Activated CD8-positive, alpha-beta memory T cell treated with anti-CD3 and anti-CD28 coated beads, Interleukin-2, amount 50 U/mL, for 24 hours (primary cell): ENCODE measurements at regions not wholly inside any gene's neighbourhood (a gene's known extent, or its start where the extent isn't known, plus 50 kb on each side); places are given as distances from the start of the nearest gene placed in this dataset.

ENCODE experiments used
- DNase-seq: peaks from one replicate; pipeline ENCODE4 v3.0.0-alpha.2; 2020; ENCODE audit errors: extremely low read depth

DNA sequence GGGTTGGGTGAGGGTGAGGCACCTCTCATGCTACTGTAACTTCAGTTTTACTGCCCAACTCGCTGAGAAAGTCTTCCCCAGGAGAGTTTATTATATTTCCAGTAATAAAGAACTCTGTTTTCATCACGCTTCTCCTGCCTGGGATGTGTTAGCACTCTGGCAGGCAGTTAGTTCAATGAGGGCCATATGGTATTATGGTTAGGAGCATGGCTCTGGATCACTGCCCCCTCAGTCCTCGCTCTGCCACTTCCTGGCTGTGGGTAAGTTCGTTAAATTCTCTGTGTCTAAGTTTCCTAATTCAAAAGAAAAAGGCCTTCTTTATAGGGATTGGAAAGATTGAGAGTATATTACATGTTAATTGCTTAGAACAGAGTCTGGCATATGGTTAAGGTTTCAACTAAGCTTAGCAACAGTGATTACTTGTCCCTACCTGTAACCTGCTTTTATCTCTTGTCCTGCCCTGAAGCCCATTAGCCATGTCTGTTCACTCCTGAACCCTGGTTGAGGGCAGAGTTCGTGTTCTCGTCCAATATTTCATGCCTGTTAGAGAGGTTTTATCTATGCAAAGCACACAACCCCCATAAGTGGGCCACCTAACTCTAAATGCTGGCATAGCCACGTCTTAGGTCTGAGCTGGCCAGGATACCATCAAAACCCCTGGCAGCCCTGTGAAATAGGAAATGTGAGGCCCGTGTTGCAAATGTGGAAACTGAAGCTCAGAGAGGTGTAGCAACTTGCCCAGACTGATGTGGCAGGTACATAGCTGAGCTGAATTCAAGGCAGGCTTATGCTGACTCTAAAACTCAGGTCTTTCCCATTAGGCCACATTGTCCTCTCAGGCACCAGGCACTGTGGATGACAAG is 342.5 kb upstream of the JARID2 start:
- DNase-seq, result no peak

GRCh38 chr6:14905201-14905600 is 340.7 kb upstream of the JARID2 start:
- DNase-seq, result no peak

- DNase-seq, result no peak
Observed at GRCh38 chr6:14906621-14907020, 339.2 kb upstream of the JARID2 start.

DNA sequence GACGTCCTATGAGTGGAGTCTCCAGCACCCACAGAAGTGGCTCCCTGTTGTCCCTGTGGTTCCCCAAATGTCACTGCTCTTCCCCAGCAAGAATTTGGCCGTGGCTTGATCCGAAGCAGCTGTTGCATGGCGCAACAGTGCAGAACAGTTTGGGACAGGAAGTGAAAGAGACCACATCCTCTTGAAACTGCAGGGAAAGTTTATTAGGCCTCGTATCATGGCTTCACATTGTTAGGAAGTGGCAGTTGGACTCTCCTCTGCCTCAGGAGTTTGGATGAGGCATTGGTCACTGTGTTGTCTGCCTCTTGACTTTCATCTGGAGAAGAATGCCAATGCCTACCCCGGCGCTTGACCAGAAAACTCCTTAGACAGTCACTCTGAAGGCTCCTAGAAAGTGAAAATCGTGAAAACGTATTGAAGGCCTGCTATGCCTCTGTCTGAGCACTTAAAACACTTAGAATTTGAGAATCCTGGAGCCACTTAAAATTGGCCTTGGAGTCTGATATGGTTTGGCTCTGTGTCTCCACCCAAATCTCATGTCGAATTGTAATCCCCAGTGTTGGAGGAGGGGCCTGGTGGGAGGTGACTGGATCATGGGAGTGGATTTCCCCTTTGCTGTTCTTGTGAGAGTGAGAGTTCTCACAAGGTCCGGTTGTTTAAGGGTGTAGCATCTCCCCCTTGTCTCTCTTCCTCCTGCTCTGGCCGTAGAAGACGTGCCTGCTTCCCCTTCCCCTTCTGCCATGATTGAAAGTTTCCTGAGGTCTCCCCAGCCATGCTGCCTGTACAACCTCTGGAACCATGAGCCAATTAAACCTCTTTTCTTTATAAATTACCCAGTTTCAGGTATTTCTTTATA is 334.9 kb upstream of the JARID2 start:
- DNase-seq, result no peak

DNA sequence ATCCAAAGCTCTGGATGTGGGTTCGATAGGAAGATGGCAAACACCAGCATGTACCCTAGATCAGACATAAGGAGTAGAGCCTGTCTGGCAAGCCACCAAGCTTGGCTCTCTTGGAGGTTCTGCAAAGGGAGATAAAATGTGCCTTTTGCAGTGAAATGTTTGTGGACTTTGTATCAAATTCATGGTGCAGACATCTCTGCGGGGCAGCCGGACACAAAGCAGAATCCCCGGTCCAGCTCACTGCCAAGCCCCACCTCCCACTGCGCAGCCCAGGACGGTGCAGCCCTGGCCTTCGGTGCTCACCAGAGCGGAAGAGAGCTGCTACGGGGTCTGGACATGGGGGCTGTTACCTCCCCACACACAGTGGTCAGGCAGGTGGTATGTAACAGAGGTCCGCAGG is 333.6 kb upstream of the JARID2 start:
- no peak for DNase-seq

GRCh38 chr6:14912706-14913105 is 333.2 kb upstream of the JARID2 start:
- DNase-seq, result no peak

- no peak for DNase-seq
Observed at GRCh38 chr6:14913931-14914330, 331.9 kb upstream of the JARID2 start.

GRCh38 chr6:14915888-14916832 is 329.7 kb upstream of the JARID2 start:
- DNase-seq, result no peak

GRCh38 chr6:14917109-14917910 is 328.6 kb upstream of the JARID2 start:
- no peak for DNase-seq

DNA sequence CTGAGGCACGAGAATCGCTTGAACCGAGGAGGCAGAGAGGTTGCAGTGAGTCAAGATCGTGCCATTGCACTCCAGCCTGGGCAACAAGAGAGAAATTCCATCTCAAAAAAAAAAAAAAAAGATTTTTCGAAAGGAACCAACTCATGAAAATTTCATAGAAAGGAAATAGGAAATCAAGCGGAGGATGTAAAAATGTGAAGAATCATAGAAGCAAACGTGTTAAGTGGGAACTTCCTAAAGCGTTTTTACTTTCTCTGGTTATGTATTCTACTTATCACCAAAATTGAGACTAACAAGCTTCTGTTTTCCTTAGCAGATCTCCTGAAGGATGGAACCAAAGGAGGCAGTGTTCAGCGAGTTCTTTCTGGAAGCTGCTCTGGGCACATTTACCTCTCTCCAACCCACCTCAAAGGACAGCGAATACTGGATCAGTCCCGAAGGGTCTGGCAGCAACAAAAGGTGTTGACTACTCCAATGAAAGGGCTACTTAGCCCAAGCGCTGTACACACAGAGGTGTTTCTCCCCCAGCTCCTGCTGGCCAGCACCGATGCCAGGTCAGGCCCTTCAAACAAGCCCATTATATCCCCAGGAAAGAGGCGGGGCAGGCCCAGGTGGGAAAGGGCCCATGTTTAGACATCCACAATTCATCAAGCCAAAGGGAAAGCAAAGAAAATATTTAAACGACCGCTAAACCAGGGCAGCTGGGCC is 327.5 kb upstream of the JARID2 start:
- DNase-seq, result no peak

GRCh38 chr6:14919038-14919670 is 326.7 kb upstream of the JARID2 start:
- DNase-seq, result no peak

- no peak for DNase-seq
Observed at GRCh38 chr6:14920276-14920675, 325.6 kb upstream of the JARID2 start.

DNA sequence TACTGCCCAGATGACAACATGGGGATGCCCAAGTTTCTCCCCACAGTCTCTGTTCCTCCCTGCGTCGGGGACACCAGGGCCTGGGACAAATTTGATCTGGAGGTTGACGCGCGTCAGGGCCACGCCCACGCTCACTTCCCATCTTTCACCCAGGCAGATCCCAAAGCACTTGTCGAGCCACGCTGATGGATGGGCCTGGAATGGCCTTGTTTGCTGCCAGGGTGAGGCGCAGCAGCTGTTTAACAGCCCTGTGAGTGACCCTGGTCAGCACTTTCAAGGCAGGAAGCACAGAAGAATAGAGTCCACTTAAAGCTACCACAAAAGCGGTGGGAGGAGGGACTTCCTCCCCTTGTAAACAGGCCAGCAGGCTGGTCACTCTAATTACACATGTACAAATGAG is 324.7 kb upstream of the JARID2 start:
- no peak for DNase-seq

- DNase-seq, result no peak
Observed at GRCh38 chr6:14921878-14922671, 323.8 kb upstream of the JARID2 start.

DNA sequence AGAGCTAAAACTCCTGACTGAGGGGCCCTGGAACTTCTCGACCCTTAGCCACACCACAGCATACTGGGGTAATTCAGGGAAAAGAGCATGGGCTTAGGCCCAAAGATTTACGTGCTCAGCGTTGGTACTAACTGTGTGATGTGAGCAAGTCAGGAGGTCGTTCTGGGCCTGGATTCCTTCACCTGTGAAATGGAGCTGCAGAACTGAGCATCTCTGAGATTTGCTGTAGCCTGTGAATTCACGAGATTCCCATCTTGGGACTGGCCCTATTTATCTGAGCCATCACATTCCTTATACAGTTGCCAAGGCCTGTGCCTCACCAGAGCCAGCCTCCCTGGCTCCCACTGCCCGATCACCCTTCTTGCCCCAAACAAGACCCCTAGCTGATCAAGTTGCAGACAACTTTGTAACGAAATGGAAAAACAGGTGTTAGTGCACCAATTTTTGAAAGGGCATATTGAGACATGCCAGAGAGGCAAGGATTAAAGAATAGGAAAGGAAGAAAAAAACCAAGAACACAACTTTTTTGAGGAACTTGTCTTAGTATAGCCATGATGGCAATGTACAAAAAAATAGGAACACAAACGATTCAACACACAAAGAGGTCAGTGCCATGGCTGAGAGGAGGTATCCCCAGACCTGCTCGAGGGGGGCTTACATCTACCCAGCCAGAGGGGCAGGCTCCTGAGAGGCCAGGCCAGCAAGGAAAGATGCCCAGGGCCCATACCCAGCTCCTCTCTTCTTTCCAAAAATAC is 323.0 kb upstream of the JARID2 start:
- DNase-seq, result no peak

- DNase-seq, result no peak
Observed at GRCh38 chr6:14924126-14925024, 321.5 kb upstream of the JARID2 start.

- DNase-seq, result no peak
Observed at GRCh38 chr6:14925025-14925698, 320.7 kb upstream of the JARID2 start.
